Non-pigmented ciliary epithelial cell (primary cell): ENCODE measurements at regions not wholly inside any gene's neighbourhood (a gene's known extent, or its start where the extent isn't known, plus 50 kb on each side); places are given as distances from the start of the nearest gene placed in this dataset.
A peak's percentile ranks its signal among the peaks of the same experiment; 100 is the strongest.
"Not testable (repeated sequence)": the region's sequence is repeated elsewhere in the genome, so short reads cannot be mapped to it uniquely, and the experiment has no call there.

Source experiments
- DNase-seq: peaks from one replicate; pipeline ENCODE4 v3.0.0-alpha.2; 2010; ENCODE audit warnings: low read depth

DNA sequence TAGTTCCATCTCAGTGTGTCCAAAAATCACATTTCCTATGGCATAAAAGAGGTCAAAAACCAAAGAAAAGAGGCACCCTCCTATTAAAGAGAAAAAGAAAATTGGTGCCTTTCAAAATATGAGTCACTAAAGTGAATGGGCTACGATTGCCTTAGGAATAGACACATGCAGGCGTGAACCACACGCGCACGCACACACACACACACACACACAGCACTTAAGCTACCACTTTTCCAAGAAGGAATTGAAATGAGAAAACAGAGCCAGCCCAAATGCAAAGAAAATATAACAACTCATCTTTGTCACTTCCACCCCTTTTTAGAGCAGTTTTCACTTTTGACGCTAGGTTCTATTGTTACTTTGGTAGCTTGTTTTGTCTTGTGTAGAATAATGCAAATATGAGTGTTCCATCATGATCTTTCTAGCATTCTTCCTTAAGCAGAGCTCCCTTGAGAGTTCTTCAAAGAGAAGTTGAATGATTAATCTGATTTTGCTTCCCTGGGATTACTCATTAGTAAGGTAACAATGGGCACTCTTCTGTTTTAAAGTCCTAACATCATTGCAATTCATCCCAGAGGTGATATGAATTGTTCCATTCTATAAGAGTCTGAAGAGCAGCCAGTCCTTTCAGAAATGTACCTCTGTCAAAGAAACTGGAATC is 239.2 kb upstream of the GNPDA2 start:
- DNase-seq, result no peak

GRCh38 chr4:44964086-44964485 is 237.7 kb upstream of the GNPDA2 start:
- not testable (repeated sequence) for DNase-seq

- DNase-seq, result no peak
Measured at GRCh38 chr4:44961001-44961755, 234.8 kb upstream of the GNPDA2 start.

GRCh38 chr4:44931720-44932119 is 205.4 kb upstream of the GNPDA2 start:
- DNase-seq, result no peak

GRCh38 chr4:44928785-44929184 is 202.4 kb upstream of the GNPDA2 start:
- DNase-seq, result no peak

GRCh38 chr4:44927399-44928380 is 201.3 kb upstream of the GNPDA2 start:
- peak; percentile 6 for DNase-seq

DNA sequence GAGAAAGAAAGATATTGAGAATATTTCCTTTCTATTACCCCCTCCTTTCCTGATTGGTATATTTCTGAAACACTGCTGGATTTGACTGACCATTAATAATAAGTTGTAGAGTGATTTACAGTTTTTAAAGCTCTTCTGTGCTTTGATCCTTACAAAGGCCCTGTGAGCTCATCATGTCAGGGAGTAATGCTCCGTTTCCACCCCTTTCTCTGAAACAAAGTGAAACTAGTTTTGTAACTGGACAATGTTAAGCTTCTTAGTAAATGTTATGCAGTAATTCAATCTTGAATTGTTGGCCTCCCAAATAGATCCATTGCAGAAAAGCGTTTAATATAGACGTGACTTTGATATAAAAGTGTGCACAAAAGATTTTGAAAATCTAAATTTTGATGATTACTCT is 190.1 kb upstream of the GNPDA2 start:
- no peak for DNase-seq

- no peak for DNase-seq
Measured at GRCh38 chr4:44914748-44915147, 188.4 kb upstream of the GNPDA2 start.

- DNase-seq, result no peak
Measured at GRCh38 chr4:44914223-44914622, 187.9 kb upstream of the GNPDA2 start.

DNA sequence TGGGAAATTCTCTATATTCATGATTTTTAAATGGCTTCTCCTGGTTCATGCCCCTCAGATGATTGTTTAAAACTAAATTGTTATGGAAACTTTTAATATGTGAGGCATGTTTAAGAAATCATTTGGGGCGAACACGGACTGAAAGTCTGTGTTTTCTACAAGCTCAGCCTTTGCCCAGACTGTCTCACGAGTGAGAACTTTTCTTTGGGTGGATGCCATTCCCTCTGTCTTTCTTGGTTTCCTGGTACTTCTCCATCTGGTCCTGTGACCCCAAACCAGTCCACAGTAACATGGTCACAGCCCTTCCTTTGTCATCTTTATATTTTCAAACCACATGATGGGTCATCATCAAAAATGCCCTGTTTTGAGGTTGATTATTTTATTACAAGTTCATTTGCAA is 186.6 kb upstream of the GNPDA2 start:
- no peak for DNase-seq

DNA sequence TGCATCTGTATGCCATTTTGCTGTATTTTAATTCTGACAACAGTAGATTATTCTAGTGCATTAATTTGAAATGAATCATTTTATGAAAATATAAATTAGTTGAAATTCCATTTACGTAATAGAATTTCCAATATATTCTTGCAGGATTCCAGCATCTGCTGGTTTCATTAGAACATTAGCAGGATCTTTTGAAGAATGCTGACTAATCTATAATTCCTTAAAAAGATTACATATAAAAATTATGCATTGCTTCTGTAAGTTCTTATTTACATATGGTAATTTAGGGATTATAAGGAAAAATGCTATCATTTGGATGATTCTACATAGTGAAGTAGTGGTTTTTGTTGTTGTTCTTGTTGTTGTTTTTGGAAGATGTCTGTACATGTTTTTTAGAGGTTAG is 182.2 kb upstream of the GNPDA2 start:
- no peak for DNase-seq

- DNase-seq, result no peak
Measured at GRCh38 chr4:44872246-44872645, 145.9 kb upstream of the GNPDA2 start.

GRCh38 chr4:44871133-44871532 is 144.8 kb upstream of the GNPDA2 start:
- DNase-seq, result no peak

GRCh38 chr4:44869985-44870384 is 143.6 kb upstream of the GNPDA2 start:
- no peak for DNase-seq

GRCh38 chr4:44869222-44869882 is 143.0 kb upstream of the GNPDA2 start:
- DNase-seq, result no peak

GRCh38 chr4:44861756-44862155 is 135.4 kb upstream of the GNPDA2 start:
- no peak for DNase-seq

DNA sequence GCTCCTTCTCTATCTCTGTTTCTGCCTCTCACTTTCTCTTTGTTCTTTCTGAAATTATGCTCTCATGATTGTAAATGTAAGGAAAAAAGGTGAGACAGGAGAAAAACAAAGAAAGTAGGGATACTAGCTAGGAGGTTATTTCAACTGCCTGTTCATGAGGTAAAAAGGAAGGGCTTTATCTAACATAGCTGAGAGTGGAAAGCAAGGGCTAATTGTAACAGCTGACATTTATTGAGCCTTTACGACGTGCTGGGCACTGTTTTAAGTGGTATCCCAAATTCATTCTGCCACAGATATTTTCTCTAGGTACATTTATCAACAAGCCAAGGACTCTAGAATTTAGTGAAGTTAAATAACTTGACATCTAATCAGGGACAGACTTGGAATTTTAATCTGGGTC is 133.1 kb upstream of the GNPDA2 start:
- DNase-seq, result no peak

- no peak for DNase-seq
Measured at GRCh38 chr4:44848466-44848865, 122.1 kb upstream of the GNPDA2 start.

DNA sequence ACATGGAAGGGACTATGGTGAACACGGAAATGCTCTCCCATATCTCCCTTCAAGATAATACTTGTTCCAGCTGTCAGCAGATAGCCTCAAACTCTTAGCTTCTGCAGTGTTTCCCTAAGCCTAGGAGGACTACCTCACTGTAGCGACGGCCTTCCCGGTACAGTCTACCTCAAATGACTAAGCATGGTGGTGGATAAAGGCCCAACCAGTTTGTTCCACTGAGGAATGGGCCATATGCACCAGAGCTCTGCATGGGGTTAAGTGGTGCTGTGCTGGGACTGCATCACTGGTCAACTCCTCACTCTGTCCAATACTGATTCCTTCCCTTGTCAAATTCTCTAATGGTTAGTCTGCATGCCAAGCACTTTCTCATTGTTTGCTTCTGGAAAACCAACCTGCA is 119.6 kb upstream of the GNPDA2 start:
- no peak for DNase-seq

DNA sequence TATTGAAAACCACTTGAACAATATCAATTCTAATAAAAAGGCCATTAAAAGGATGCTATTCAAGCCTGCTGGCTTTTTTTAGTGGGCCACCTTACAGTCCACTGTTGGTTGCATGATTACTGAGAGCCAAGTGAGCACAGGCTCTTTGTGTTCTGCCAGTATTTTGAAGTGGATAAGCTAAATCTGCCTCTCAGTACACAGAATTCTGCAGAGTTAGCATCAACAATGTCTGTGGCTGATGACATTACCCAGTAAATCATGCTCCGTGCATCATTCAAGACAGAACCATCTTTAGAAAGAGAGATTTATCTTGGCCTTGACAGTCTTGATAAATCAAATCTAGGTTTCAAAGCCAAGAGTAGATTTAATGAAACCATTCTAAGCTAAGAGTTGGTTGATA is 119.0 kb upstream of the GNPDA2 start:
- no peak for DNase-seq

GRCh38 chr4:44842531-44842930 is 116.2 kb upstream of the GNPDA2 start:
- DNase-seq, result no peak

- DNase-seq, result no peak
Measured at GRCh38 chr4:44817930-44818329, 91.6 kb upstream of the GNPDA2 start.
